NCI-H774 (cell line): ENCODE measurements at regions not wholly inside any gene's neighbourhood (a gene's known extent, or its start where the extent isn't known, plus 50 kb on each side); places are given as distances from the start of the nearest gene placed in this dataset.

Experiments used
- DNase-seq: peaks from one replicate; lab custom pipeline; 2025; lab: John Stamatoyannopoulos, UW

DNA sequence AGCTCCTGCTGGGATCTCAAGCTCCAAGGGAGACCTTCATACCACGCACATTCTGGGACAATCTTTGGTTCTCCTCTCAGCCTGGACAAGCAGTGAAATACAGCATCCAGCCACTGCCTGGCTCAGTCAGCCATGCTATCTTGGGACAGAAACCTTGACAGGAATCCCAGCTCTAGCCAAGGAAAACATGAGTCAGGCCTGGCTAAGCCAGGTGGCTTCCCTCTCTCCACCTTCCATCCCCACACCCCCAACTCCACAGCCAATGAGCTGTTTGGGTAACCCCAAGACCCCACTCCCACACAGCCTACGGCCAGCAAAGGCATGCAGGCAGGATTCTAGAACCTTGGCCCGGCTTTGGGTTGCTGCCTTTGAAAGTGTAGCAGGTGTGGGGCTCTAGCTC, 64.9 kb downstream of the MCFD2 start:
- DNase-seq = no peak

DNA sequence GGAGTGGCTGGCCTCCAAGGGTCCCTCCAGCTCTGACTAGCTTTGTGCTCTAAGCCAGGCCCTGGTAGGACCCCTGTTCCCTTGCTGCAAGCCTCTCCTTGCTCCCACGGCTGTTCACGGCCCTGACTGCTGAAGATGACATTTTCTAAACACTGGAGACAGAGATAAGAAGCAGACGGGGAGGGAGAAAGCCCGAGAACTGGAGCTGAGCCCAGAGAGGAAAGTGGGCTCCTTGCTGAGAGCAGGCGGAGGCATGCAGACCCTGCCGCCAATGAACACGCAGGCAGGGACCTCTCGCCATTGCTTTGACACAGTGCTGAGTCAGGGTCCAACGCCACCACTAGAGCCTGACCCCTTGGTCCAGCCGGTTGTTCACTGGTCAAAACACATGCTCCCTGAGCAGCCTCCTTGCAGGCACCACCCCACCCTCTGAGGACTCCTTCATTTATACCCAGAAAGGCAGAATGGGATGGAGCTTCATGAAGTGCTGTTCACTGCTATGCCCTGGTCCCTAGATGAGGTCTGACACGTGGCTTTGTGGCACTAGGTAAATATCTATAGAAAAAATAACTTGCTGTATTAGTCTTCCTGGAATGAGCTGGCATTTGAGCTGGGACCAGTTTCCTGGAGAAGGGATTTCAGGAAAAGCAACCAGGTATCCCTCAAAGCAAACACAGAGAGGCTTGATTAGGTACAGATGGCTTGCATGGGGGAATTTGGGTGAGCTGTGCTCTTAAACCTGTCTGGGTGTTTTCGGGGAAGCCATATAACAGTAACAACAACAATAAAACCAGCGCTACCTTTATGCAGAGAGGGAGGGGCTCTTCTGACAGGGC, 65.7 kb downstream of the MCFD2 start:
- no peak for DNase-seq

DNA sequence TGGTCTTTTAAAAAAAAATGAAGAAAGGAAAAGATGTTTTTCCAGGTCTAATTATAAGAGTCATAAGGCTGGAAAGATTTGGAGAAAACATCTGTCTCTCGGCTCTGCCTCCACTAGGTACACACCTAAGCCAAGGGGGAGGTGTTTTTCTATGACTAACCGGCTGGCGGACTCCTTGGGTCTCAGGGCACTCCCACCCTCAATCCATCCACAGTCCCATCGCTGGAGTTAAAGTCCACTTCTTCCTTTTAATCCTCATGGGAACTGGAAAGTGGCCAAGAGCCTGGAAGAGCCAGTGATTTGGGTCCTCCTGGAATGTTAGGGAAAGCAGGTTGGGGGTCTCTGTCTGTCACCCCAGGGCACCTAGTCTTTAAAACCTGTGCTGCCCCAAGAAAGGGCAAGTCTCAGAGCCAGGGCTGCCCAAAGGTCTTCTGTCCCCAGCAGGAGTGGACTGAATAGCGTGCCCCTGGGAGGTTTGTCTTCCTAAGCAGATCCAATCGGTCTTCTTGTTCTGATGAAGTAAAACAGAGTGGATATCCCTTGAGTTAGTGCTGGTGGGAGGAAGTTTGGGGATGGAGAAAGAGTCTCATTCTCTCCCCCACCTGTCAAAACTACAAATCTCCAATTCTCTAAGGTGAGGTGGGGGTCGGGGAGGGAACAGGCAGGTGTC, 66.4 kb downstream of the MCFD2 start:
- DNase-seq = no peak

DNA sequence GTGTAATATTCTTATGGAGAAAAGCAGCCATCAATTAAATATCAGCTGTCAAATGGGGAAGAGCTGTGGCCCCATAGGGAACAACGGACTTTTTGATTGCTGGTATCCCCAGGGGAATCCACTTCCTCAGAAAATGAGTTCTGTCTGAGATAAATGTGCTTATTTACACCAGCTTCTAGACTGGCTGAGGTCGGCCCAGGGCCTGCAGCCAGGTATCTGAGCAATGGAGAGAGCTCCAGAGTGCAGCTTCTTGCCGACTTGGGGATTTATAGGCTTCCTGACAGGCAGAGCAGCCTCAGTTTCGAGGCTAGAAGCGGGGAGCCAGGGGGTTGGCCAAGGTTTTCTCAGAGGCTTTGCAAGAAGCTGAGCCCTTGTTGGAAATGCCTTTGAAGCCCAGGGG, 67.2 kb downstream of the MCFD2 start:
- no peak for DNase-seq

DNA sequence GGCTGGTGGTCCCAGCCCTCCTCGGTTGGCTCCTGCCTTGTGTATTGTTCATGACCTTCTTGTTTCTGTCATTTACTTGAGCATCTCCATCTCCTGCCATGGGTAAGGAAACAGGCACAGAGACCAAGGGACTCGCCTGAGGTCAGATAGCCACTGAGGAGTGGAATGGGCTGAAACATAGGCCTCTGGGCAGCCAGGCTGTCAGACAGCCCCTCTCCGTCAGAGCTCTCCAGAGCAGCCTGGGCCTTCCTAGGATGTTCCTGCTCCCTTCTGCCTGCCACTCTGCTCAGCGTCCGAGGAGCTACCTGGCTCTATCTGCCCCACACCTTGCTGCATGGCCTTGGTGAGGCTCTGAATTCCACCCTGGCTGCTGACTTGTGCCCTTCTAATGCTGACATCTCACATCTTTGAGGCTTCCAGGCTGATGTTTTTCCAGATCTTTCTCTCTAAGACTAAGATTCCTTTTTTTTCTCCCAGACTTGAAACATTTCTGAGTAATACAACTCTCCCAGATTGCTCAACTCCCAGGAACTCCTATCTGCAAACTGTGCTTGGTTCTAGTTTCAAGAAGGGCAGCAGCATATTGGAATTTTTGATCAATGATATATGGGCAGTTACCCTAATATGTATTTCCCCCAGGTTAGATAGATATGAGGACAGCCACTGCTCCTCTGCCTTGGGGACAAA, 67.7 kb downstream of the MCFD2 start:
- no peak for DNase-seq

DNA sequence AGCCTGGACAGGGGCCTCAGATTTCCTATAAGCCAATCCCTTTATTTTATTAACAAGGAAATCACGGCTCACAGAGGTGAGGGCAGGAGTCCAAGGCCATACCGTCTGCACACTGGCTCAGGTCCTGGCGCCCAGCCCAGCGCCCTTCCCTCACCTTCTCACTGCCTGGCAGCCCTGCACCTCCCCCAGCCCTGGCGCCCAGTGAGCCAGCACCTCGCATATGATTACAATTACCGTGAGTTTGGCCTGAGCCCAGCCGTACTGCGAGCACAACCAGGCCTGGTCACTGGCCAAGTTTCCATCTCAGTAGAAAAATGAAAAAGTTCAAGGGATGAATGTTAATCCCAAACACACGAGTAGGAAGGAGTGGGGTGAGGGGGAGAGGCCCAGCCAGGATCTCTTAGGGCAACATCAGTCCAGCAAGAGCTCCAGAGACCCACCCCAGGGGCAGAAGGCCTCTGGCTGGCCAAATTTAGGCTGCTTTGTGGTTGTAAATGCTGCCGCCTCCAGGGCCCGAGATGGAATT, 68.4 kb downstream of the MCFD2 start:
- peak; percentile 82 for DNase-seq

DNA sequence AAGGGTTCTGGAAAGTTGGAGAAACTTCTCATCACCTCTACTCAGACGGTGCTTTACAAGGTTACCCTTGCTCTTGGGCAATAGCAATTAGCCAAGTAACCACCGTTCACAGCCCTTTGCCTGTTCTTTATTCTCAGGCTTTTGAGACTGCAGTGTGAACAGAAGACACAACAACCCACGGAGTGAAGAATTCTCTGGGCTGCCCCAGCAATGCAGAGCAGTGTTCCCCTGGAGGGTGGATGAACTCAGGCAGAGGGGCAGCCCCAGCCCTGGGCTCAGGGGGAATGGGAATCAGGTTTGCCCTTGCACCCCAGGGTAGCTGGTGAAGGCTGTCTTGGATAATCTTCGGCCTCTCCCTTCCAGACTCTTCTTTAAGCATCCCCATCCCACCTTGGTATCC, 69.1 kb downstream of the MCFD2 start:
- no peak for DNase-seq

DNA sequence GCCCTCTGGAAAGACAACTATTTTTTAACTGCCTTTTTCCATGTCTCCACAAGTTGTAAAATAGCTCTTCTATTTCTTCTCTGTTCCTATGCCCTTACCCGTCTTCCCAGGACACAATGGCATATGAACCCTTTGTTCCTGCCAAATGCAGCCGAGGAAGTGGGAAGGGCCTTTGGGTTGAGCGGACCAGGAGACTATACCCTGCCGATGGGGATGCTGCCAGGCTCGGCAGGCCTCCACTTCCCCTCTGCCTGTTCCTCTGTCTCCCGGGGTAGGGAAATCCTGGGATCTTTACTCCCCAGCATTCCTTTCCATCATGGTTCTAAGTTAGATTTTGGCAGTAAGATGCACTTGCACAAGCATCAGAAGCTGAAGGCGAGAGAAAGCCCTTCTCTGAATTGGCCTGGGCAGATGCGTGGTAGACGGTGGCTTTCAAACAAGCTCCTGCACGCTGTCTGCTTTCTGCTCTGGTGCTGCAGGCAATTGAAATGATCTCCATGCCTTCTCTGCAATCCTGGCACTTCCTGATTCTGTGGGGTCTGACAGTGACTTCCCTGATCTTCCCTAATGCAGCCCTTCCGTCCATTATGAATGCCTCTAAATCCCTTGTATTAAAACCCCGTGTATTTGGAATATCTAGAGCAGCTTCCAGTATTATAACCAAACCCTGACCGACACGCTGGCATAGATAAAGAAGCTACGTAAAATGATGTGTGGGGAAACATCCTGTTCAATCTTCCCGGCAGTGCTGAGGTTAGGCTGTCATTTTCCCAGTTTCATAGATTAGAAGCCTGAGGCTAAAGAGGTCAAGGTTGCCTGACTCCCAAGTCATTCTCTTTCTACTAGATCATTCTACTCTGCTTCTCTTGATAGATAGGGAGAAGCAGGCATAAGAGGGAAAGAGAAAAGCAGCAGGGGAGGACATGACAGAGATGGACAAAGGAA, 69.8 kb downstream of the MCFD2 start:
- no peak for DNase-seq

DNA sequence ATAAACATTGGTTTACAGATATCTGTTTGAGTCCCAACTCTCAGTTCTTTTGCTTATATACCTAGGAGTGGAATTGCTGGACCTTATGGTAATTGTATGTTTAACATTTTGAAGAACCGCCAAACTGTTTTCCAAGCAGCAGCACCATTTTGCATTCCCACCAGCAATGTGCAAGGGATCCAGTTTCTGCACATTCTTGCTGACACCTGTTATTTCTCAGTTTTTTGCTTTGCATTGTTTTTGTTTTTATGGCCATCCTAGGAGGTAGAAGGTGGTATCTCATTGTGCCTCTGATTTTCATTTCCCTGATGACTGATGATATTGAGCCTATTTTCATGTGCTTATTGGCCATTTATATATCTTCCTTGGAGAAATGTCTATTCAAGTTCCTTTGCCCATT, 71.2 kb downstream of the MCFD2 start:
- no peak for DNase-seq

DNA sequence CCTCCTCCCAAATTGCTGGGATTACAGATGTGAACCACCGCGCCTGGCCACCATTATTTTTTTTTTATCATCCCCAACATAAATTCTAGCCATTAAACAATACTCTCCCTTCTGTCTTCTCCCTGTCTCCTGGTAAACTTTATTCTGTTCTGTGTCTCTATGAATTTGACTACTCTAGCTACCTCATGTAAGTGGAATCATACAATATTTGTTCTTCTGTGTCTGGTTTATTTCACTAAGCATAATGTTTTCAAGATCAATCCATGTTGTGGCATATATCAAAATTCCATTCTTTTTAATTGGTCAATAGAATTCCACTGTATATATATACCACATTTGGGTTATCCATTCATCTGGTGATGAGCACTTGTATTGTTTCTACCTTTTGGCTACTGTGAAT, 71.6 kb downstream of the MCFD2 start:
- DNase-seq = no peak

DNA sequence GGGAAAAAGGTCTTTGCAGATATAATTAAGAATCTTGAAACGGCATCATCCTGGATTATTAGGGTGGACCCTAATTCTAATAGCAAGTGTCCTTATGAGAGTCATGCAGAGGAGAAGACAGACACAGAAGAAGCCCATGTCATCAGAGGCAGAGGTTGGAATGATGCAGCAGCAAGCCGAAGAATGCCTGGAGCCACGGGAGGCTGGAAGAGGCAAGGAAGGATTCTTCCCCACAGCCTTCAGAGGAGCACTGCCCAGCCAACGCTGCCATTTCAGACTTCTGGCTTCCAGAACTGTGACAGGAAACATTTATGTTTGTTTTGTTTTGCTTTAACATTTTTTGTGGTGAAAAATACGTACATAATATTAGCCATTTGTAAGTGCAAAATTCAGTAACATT, 72.3 kb downstream of the MCFD2 start:
- DNase-seq = no peak

DNA sequence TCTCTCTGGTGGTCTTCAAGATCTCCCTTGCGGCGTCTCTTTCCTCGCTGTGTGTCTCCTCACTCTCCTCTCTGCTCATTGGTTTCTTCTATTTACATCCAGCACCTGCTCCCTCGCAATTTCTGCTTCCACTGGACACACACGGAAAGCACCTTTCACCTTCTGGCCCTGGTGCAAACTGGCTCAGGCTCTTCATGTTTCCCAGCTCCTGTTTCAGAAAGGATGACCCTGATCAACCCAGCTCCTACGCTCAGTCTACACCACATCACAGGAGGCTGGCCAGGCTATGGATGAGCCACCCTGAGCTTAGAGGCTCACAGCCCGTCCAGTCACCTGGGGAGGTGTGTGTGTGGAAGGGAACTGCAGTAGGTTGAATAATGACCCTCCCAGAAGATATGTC, 72.7 kb downstream of the MCFD2 start:
- DNase-seq = no peak

DNA sequence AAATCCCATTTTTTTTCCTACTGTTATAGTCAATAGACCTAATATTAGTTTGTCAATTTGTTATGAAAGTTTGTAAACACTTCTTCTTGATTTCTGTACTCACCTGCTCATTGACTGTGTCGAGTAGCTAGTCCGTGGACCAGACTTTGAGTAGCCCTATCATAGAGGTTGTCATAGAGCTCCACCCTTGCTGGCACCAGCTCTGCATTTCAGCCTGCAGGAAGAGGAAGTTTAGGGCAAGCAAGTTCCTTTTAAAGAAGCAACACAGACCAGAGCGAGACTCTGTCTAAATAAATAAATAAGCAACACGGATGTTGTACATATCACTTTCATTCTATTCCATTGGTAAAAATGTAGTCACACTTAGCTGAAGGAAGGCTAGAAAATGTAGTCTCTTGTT, 74.0 kb downstream of the MCFD2 start:
- no peak for DNase-seq

DNA sequence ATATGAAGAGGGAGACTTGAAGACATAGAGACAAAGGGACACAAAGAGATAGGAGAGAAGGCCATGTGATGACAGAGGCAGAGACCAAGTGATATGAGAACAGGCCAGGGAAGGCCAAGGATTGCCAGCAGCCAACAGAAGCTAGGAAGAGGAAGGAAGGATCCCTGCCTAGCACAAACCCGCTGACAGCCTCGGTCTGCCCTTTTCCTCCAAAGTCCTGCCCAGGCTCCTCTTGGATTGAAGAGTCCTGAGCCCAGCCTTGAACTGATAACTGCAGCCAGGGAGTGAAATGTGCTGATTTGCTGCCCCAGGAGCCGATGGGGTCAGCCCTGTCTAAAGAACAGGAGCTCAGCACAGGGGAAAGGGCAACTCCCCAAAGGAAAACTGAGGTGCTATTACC, 76.6 kb downstream of the MCFD2 start:
- DNase-seq = no peak

DNA sequence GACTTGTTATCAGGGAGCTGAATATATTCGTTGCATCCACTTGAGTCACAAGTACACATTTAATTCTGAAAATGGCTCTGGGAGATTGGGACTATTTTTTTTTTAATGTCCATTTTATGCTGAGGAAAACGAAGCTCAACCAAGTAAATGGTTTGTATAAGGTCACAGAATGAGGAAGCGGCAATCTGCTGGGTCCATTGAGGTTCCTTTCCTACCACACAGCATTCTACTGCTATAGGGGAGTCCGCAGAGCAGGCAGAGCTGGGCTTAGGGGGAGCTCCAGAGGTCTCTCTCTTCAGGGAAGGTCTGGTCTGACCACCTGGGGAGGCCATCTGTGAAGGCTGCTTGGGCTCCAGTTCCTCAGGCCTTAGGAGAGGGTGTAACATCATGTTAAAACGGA, 77.9 kb downstream of the MCFD2 start:
- no peak for DNase-seq

DNA sequence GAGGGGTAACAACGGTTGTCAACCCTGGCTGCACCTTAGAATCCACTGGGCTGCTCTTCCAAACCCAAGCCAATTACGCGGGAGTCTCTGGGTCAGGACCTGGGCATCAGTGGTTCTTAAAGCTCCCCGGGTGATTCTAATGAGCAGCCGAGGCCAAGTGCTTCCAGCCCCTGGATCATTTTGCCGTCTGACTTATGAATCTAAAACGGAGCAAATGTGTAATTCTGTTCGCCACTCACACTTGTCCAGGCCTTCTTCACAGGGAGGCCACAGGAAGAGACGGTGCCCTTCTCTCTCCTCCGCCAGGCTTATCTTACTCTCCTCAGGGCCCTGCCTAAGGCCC, 78.5 kb downstream of the MCFD2 start:
- DNase-seq = no peak

DNA sequence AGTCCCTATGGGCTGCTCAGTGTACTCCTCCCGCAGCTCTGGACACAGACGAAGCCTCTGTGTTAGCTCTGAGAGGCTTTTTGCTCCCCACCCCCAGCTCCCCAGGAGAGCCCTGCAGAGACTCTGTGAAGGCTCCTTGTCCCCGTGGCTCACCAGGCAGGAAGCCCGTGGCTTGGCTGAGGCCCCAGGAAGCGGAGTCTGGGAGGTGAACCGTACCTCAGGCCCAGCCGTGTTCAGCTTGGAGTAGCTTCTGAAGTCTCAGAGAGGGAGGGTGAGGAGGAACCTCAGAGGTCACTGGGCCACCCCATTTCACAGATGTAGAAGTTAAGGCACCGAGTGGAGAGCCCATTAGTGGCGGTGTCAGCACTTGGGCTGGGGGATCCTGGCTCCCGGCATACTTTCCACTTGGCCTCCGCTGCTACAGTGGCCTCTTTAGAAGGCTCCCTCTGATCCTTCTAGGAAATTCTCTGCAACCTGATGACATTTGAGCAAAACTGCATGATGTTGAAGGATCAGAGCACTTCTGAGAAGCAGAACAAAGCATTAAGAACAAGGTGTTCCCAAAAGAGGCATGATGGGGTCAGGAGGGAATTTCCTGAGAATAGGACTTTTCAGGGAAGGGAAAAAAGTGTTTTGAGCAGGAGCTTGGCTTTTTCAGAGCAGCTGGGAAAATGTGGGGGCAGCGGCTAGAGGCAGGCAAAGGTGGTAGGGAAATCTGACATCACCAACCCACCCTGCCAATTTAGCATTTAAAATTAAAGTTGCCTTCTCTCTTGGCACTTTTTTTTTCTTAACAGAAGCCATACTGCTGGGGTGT, 79.1 kb downstream of the MCFD2 start:
- DNase-seq = no peak

DNA sequence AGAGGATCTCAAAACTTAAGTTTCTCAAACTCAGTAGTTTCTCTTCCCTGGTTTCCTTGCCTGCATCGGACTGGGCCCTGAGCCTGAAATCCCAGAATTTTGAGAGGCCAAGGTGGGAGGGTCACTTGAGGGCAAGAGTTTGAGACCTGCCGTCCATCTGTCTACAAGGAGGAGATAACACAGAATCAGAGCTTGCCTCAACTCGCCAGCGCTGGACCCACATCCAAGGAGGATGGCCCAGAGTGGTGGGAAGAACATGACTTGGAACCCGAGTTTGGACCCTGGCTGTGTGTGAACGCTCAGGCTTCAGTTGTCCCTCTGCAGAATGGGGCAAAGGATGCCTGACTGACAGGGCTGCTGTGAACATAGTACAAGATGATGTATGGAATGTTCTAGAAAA, 80.1 kb downstream of the MCFD2 start:
- DNase-seq = no peak

DNA sequence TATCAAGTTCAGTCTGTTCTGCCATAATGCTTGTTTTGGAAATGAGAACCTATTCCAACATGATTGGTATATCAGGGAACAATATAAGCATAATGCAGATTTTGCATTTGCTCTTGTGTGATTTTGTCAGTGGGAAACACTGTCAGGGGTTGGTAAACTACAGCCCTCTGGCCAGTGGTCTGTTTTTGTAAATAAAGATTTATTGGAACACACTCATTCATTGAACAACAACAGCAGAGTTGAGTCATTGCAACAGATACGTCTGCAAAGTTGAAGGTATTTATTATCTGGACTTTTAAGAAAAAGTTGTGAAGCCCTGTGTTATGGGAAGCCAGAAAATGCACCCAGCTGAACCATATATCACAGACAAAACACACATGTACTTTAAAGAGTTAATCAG, 83.1 kb downstream of the MCFD2 start:
- DNase-seq = no peak

DNA sequence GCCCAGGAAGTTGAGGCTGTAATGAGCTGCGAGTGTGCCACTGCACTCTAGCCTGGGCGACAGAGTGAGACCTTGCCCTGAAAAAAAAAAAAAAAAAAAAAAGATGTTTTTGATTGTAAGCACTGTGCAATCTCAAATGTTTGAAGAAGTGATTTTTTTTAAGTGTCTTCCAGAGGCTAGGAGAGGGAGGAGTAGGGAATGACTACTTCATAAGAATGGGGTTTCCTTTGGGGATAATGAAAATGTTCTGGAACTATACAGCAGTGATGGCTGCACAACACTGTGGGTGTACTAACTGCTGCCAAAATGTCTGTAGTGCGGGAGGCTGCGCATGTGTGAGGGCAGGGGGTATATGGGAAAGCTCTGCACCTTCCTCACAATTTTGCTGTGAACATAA, 83.7 kb downstream of the MCFD2 start:
- no peak for DNase-seq
